ENCODE measurements at regions not wholly inside any gene's neighbourhood (a gene's known extent, or its start where the extent isn't known, plus 50 kb on each side); places are given as distances from the start of the nearest gene placed in this dataset.
"Not testable (repeated sequence)": the region's sequence is repeated elsewhere in the genome, so short reads cannot be mapped to it uniquely, and the experiment has no call there.

DNA sequence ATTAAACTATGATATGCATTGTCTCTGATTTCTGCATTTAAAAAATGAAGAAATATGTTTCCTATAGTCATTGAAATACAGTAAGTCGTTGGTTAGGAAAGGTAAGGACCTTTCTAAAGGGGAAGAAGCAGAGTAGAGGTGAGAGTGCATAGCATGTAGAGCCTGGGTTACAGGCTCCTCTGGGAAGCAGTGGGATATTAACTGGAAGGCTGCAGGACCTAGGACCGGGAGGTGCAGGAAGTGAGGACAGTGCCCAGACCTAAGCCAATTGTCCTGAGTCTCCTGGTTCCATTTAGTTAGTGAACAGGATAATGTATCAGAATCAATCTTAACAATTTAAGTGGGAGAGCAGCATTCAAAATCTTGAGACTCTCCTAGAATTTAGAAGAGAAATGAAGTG, 237.1 kb upstream of the NUDT6 start:
- DNase-seq = no peak

DNA sequence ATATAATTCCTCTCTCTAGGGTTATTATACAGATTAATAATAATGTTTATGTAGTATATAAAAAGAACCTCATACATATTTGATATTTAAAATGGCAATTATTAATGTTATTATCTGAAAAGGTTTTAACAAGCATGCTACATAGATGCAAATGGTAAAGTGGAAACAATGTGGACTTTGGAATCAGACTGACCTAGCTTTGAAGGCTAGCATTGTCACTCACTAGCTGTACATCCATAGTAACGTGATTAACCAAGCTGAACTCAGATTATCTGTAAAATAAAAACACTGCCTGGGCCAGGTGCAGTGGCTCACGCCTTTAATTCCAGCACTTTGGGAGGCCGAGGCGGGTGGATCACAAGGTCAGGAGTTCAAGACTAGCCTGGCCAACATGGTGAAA, 233.7 kb upstream of the SPRY1 start:
- no peak for DNase-seq

DNA sequence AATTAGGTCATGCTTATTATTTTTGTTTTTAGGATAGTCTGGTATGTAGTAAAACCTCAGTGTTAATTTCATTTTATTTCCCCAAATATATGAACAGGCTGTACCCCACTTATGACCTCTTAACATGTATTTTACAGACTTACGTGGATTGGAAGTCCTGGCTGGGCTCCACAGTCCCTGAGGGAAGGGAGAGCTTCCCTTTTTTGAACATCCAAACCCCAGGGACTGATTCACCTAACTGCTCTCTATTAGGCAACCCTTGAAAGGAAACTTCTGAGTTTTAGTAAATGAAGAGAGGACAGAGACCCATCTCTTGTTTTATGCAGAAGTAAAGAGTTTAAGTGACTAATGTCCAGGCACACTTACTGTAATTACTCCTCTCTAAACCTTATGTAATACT, 233.1 kb upstream of the SPRY1 start:
- no peak for DNase-seq

DNA sequence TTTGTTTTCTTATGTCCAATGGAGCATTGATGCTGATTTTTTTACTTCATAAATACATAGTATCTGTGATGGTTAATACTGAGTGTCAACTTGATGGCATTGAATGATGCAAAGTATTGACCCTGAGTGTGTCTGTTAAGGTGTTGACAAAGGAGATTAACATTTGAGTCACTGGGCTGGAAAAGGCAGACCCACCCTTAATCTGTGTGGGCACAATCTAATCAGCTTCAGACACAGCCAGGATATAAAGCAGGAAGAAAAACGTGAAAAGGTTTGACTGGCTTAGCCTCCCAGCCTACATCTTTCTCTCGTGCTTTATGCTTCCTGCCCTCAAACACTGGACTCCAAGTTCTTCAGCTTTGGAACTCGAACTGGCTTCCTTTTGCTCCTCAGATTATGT, 230.6 kb upstream of the SPRY1 start:
- DNase-seq = no peak

DNA sequence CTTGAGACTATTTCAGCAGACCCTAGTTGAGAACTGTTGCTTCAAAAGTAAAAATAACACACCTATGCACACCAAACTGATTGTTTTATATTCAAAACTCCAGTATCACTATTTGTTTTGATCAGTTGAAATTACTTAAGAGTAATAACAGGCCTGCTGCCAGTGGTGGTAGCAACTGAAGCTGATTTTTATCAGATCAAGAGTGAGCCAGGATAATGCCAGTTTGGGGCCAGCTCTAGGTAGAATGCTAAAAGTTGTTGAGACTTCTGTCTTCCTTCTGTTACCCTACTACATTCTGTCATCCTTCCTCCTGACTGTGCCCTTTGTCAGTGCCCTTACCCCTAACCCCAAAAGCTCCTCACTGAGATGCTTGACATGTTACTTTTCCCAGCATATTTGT, 228.7 kb upstream of the SPRY1 start:
- DNase-seq = no peak

DNA sequence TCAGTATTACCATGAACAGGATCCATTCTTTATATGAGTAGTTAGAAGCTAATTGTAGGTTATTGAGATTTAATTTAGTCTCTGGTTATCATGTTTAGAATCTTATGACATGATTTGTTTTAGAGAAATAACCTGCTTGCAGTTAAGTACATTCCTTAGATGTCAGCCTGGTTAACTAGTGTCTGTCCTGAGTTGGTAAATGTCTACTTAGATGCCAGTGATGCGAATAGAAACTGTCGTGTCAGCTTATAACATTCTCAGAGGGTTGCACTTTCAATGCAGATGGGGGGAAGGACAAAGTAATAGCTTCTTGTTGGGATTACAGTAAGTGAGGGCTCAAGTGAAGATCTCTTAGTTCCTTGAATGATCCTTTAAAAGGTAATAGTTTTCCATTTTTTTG, 227.8 kb upstream of the SPRY1 start:
- DNase-seq = no peak

DNA sequence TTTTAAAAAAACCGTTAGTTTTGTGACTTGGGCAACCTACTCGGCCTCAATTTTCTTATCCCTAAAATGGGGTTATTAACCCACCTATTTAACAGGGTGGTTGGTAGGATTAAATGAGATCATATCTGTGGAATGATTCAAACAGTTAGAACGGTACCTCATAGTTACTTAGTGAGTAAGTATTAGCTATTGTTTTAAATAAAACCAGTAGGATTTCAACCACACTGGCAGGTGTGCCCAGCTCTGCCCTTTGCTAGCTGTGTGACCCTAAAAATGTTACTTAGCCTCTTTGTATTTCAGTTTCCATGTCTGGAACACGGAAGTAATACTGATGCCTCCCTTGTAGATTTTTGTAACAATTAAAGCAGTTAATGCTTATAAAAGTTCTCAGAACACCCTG, 225.8 kb upstream of the SPRY1 start:
- DNase-seq = no peak

DNA sequence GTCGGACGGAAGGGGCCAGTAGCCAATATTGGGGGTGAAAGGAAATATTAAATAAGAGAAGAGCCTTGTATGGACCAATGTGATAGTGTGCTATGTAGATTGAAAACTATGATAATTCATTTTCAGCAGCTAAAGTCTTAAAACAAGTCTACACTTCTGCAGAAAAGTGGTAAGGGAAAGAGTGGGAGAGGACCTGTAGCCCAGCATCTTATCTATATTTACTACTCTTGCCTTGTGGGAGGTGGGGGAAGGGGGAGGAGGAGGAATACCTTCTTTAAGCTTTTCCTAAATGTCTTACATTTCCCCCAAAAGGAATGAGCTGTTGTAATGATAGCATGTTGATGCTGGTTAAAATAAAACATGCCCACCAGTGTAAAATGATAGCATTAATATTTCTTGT, 220.0 kb upstream of the SPRY1 start:
- no peak for DNase-seq

DNA sequence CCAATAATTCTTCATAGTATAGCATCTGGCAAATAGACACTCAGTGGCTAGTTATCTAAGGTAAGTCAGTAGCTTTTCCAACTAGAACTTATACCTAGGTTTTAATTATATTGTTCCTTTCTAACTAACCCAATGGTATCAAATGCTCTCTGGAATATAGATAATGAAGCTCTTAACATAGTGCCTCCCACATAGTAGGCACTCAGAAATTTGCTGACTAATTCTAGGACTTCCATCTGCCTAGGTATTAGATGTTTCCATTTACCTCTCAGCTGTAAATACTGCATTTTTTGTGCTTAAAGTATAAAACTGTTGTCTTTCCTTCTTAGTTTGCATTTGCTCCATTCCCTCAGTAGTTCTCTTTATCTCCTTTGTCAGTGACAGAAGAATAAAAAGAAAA, 214.3 kb upstream of the SPRY1 start:
- no peak for DNase-seq

DNA sequence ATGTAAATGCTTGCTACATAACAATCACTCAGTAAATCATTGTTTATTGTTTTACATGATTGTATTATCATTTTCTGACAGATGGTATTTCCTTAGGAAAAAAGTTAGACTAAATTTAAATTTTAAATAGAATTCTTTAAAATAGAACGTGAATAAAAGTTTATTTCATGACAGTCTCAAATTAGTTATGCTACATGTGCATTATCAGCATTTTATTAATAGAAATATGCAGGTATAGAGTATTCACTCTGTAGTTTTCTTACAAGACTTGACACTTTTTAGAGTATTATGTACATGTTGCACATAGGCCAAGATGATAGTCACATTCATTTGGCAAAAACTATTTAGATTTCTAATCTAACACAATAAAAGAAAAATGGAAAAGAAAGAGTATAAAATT, 213.3 kb upstream of the SPRY1 start:
- no peak for DNase-seq

DNA sequence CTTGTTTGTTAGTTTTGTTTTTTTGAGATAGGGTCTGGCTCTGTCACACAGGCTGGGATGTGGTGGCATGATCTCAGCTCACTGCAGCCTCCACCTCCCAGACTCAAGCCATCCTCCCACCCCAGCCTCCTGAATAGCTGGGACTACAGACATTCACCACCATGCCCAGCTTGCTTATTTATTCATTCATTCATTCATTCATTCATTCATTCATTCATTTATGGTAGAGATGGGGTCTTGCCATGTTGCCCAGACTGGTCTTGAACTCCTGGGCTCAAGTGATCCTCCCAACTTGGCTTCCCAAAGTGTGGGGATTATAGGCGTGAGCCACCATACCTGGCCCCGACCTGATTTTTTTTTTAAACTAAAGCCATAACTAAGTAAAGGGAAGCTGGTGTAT, 212.8 kb upstream of the SPRY1 start:
- not testable (repeated sequence) for DNase-seq

DNA sequence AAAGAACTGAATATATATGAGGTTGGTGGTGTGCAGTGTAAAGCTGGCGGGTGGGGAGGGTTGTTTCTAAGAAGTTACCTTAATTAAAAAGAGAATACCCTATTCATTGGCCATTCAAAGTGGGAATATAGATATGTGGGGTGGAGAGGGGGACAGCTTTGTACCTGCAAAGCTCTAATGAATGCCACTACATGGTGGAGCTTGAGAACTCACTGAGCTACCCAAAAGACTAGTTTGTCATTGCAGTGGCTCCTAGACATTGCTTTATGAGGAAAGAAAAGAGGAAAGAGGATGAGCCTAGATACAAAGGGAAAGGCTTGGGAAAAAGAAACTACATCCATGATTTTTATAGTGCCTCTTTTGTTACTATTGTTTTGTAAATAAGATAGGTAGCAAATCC, 209.9 kb upstream of the SPRY1 start:
- DNase-seq = no peak

DNA sequence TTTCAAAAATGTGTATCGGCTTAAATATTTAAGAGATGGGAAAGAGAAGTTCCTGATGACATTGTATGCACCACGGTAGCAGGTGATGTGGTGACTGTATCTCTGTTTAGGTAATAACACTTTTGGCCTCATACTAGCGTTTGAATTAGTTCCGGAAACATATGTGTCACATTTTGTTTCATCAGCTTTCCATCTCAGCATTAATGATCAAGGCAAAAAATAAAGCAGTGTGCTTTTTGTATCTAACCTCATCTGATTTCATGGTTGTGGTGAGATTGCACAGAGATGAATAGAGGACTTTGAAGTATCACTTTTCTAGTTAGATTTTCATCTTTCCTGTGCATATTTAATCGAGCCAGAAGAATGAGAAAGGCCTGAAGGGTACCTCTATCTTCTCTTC, 206.4 kb upstream of the SPRY1 start:
- DNase-seq = no peak

DNA sequence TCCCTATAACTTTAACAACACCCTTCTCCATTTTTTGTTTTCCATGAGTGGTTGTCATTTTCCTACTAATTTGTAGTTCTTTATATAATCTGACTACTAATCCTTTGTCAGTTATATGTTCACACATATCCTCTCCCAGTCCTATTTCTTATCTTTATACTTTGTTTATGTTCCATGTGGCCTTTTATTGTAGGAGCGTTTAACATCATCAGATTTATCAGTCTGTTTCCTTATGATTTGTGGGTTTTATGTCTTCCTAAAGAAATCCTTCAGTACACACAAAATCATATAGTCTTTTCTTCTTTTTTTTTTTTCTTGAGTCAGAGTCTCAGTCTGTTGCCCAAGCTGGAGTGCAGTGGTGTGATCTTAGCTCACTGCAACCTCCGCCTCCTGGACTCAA, 204.9 kb upstream of the SPRY1 start:
- DNase-seq = no peak

DNA sequence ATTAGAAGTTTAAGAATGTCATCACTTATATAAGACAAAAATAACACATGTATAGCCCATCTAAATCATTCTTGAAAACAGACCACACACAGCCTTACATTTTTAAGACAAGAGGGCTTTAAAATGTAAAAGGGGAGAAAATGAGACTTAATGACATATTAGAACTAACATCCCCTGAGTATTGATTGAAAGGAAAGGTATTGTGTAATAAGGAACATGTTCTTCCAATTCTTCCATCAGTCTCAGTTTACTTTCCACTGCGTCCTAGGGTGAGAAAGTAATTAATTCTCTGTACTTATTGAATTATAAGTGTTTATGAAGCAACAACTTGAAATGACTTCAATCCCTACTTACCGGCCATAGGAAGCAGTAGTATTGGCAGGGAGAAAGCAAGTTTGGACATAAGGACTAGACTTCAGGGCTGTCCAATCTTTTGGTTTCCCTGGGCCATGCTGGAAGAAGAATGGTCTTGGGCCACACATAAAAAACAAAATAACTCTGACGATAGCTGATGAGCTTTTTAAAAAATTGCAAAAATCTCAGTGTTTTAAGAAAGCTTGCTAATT, 202.7 kb upstream of the SPRY1 start:
- no peak for DNase-seq

DNA sequence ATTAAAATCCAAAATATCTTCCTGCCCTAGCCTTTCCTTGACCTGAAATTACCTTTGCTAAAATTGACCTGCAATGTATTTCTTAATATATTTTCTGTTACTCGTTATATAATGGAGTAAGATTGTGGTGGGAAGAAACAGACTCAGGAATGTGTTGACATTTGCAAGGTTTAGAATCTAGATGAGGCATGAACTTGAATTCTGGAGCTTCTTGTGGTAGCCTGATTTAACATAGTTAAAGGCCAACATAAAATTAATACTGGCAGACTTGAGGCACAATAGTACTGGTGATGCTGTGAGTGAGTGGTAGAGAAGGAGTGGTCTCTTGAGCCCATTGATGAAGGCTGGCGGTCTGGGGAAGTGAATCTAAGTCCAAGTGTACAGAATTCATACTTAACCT, 197.9 kb upstream of the SPRY1 start:
- no peak for DNase-seq

DNA sequence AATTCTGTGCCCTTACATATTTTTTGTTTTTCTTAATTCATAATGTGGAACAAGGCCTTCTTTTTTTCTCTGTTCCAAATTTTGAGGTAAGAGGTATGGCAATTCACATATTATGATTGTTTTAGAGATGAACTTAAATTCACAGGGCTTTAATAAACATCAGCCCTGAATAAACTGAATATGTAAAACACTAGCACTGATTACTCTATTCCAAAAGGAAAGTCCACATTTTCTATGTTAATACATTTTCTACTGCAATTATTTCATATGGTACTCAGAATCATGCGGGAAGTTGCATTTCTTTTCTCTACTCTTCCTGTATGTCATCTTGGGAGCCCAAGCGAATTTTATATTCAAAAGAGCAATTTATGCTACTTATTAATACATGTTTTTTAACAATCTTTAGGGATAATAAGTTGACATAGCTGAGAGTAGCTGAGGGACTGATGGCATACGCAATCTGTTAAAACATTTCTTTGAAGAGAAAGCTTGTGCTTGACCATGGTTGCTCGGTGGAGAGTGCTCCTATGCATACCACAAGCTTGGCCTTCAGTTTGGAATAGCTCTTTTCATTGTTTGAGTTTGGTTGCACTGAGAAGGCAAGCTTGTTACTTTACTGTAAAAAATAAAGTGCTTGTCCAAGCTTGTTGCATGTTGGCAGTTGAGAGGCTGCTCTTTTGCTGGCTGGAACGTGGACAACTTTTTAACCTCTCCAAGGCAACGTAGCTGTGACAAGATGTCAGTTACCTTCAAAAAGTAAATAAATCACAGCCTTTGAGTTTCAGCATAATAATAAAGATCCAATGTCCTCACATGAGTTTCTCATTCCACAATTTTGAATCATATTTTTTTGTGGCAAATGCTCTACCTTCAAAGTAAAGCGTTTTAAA, 196.3 kb upstream of the SPRY1 start:
- no peak for DNase-seq

DNA sequence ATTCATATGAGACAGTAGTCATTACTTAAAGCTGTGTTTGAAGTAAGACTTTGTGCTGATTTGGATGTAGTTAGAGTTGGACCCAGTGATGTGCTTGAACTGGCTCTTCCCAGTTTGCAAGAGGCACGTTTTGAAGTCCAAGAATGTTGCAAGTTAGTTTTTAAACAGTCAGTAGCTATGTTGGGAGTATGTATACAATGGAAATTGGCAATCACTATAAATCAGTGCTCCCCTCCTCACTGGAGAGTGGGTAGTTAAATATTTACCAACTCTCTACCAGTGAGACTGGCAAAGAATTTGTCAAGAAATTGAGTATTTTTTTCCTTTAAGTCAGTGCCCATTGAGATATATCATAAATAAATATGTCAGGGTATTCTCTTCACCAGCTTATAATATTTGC, 191.9 kb upstream of the SPRY1 start:
- DNase-seq = no peak

DNA sequence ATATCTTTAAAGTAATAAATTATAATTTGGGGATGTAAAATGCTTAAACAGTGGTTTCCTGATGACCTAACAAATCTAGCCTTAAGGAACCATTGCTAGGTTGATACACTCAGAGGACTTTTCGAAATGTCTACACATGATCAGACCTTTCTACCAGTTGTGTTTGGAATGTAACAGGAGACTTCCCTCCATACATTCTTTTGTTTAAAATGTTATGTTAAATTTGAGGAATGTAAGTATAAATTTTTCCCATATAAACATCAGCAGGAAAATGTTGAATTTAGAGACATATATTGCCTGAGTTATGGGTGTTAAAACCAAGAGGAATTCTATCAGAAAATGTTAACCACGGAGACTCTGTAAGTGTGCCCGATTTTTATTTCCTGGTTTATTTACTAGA, 190.6 kb upstream of the SPRY1 start:
- no peak for DNase-seq

DNA sequence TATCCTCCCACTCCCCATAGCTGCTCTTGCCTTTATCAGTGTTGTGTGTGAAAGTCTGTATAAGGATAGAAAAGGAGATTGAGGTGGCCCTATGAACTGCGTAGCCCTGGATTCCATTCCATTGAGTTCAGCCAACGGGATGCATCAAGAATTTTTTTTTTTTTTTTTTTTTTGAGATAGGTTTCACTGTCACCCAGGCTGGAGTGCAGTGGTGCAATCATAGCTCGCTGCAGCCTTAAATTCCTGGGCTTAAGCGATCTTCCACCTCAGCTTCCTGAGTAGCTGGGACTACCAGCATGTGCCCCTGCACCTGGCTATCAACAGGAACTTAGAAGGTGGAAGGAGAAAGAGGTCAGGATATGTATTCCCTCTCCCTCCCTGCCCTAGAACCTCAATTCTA, 187.2 kb upstream of the SPRY1 start:
- no peak for DNase-seq

DNA sequence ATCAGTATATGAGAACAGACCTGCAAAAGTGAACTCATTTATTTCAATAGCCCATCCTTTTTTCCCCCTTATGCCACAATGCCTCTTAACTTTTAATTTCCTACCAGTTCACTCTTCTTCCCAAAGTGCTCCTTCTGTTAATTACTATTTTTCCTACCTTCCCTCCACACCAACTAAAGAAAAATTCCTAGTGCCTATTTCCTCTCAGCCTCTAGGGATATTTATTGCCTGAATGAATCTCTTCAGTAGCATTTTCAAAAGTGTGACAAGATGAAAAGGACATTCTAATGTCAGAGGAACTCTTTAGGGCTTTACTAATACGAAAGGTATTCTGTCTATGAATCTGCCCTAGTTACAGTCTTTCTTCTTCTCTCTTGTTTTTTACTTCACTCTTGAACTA, 181.1 kb upstream of the SPRY1 start:
- DNase-seq = no peak

DNA sequence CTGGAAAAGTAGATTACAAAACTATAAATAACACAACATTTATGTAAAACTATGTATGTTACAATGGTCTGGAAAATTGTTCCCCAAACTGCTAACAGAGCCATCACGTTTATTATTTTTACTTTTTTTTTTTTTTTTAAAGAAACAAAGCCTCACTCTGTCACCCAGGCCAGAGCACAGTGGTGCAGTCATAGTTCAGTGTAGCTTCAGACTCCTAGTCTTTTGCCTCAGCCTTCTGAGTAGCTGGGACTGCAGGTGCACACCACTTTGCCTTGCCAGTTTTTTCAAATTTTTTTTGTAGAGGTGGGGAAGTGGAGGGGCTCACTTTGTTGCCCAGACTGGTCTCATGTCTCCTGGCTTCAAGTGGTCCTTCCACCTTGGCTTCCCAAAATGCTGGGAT, 180.1 kb upstream of the SPRY1 start:
- DNase-seq = no peak

DNA sequence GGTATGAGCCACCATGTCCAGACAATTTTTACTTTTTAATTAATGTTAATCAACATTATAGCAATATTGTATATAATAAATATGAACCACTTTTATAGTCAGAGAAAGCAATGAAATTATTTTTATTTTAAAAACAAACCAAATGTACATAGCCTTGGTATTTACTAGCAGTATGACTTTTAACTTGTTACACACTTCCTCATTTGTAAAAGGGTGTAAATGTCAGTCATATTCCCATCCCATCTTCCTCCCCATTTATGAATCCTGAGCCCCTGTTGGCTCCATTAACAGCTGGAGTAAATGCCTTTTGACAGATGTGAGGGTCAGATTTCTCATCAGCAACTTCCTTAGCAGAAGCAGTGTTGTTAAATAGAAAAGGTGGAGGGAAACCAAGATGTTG, 179.6 kb upstream of the SPRY1 start:
- DNase-seq = no peak

DNA sequence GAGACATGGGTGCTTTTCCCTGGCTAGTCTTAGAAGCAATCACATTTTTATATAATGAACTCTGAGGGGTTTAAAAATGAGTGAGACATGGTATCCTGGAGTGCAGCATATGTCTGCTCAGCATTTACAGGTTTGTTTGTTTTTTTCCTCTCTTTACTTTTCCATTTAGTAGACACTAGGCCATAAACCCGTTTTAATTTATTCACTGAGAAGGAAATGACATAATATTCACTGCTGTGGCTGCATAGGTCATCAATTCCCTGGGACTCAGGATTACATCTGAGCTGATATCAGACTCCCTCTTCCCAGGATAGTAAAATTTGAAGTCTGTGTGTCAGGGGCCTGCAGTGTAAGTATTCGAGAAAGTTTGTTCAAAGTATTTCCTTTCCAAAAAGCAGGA, 178.9 kb upstream of the SPRY1 start:
- DNase-seq = no peak

DNA sequence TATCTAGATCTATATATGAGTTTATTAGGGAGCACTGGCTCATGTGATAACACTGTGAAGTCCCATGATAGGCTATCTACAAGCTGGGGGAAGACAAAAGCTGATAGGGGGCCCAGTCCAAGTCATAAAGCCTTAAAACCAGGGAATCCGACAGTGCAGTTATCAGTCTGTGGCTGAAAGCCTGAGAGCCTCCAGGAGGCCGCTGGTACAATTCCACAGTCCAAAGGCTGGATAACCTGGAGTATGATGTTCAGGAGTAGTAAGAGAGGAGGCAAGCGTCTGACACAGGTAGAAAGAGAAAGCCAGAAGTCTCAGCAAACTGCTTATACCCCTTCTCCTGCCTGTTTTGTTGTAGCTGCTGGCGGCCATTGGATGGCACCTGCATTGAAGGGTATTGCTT, 177.6 kb upstream of the SPRY1 start:
- no peak for DNase-seq

Measured in skin of body (tissue), 1 donor.